Activated naive CD8-positive, alpha-beta T cell treated with anti-CD3 and anti-CD28 coated beads, Interleukin-2, amount 50 U/mL, for 24 hours (primary cell): ENCODE measurements at regions not wholly inside any gene's neighbourhood (a gene's known extent, or its start where the extent isn't known, plus 50 kb on each side); places are given as distances from the start of the nearest gene placed in this dataset.

Source experiments
- ATAC-seq: fragments of 150-1000 bp; cut with Tn5 transposase; one replicate; pipeline ENCODE4 v1.10.0; 2021
- DNase-seq: peaks from one replicate; pipeline ENCODE4 v3.0.0; 2021
- H3K27ac Mint-ChIP-seq: one replicate; pipeline ENCODE4 v1.8.0; 2021; ENCODE audit warnings: mild to moderate bottlenecking, mixed read lengths
- H3K27me3 Mint-ChIP-seq: one replicate; pipeline ENCODE4 v1.8.0; 2021; ENCODE audit warnings: mixed read lengths
- H3K36me3 Mint-ChIP-seq: one replicate; pipeline ENCODE4 v1.8.0; 2021; ENCODE audit warnings: low read depth, mixed read lengths
- H3K4me1 Mint-ChIP-seq: one replicate; pipeline ENCODE4 v1.8.0; 2021; ENCODE audit warnings: mixed read lengths
- H3K4me3 Mint-ChIP-seq: one replicate; pipeline ENCODE4 v1.8.0; 2021; ENCODE audit warnings: mild to moderate bottlenecking, moderate library complexity, mixed read lengths
- H3K9me3 Mint-ChIP-seq: one replicate; pipeline ENCODE4 v1.8.0; 2021; ENCODE audit warnings: mixed read lengths

DNA sequence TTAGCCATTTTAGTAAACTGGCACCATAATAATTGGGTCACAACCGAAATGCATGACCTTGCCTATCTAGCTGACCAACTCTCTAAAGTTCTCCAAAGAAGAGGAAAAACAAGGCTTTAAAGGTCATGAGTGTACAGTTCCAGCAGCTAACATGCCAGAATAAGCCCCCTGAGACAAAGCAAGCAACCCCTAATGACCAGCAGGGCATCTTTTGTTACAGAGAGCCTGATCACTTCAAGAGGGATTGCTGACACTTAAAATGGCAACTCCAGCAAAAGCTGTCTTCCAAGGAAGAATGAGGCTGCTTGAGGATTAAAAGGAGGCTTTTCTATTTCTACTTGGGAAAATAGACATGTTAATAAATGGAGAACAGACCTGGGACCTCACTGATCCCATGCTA lies 213.6 kb downstream of the CDC14C start:
- Mint-ChIP-seq H3K4me3 (no peak overlapping the region), H3K9me3 (no peaks in the 10 kb centered on the region), H3K27ac (no peak overlapping the region), H3K36me3 (no peaks in the 10 kb centered on the region), H3K27me3 (no peaks in the 10 kb centered on the region), H3K4me1 (no peaks in the 10 kb centered on the region)
- DNase-seq: no peak
- ATAC-seq: no peak

- ATAC-seq: no peak
- DNase-seq: no peak
- Mint-ChIP-seq H3K4me3 (no peak overlapping the region), H3K27me3 (peaks cover 2% of the 10 kb centered on the region), H3K36me3 (no peaks in the 10 kb centered on the region), H3K9me3 (peaks cover 10% of the 10 kb centered on the region), H3K4me1 (no peaks in the 10 kb centered on the region), H3K27ac (no peak overlapping the region)
These were observed 226.1 kb downstream of the CDC14C start for GRCh38 chr7:49150486-49150885.

DNA sequence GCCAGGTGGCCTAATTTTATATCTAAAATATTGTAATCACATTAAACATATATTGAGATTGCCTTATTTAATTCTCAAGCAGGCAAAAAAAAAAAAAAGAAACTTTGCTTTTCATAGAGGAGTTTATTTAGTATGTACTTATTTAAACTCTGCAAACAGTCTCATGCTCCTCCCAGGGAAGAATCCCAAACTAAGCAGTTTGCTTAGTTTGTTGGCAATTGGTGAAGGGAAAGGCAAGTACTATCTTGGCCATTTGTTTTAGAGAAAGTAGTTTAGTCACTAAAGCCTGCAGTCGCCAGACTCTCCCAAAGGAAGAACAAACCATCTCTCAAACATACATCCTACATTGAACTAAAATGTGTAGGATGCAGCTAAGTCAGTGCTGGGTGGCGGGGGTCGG lies 226.8 kb downstream of the CDC14C start:
- no peak overlapping the region for H3K4me3 Mint-ChIP-seq
- H3K4me1 Mint-ChIP-seq: no peaks in the 10 kb centered on the region
- DNase-seq (no peak), ATAC-seq (no peak)
- no peaks in the 10 kb centered on the region for H3K27me3 Mint-ChIP-seq
- no peak overlapping the region for H3K27ac Mint-ChIP-seq
- H3K9me3 Mint-ChIP-seq: peaks cover 10% of the 10 kb centered on the region
- no peaks in the 10 kb centered on the region for H3K36me3 Mint-ChIP-seq

- H3K36me3 Mint-ChIP-seq: no peaks in the 10 kb centered on the region
- no peaks in the 10 kb centered on the region for H3K27me3 Mint-ChIP-seq
- ATAC-seq (no peak), DNase-seq (no peak)
- peaks cover 3% of the 10 kb centered on the region for H3K9me3 Mint-ChIP-seq
- H3K4me3 Mint-ChIP-seq: no peak overlapping the region
- no peak overlapping the region for H3K27ac Mint-ChIP-seq
- no peaks in the 10 kb centered on the region for H3K4me1 Mint-ChIP-seq
These were observed 234.0 kb downstream of the CDC14C start for GRCh38 chr7:49158321-49158720.

DNA sequence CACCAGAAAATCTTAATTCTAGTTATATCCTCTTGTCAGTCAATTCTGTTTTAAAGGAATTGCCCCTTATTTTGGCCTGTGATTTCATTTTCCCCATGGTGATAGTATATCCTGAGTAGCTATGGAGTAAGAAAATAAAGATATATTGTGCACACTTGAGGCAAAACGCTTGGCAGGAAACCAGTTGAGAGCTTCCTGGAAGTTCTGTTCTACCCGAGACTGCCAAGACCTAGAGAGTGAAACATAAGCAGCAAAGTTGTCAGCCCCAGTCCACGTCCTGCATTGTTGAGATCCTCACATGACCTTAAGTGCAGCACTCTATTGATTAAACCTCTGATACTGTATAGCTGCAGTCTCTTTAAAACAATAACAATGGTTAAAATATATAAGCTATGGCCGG lies 235.2 kb downstream of the CDC14C start:
- peaks cover 3% of the 10 kb centered on the region for H3K9me3 Mint-ChIP-seq
- no peaks in the 10 kb centered on the region for H3K4me1 Mint-ChIP-seq
- H3K36me3 Mint-ChIP-seq: no peaks in the 10 kb centered on the region
- no peaks in the 10 kb centered on the region for H3K27me3 Mint-ChIP-seq
- ATAC-seq (no peak), DNase-seq (no peak)
- H3K4me3 Mint-ChIP-seq: no peak overlapping the region
- H3K27ac Mint-ChIP-seq: no peak overlapping the region

GRCh38 chr7:49166441-49166840 lies 242.1 kb downstream of the CDC14C start:
- Mint-ChIP-seq H3K9me3 (no peaks in the 10 kb centered on the region), H3K4me1 (no peaks in the 10 kb centered on the region), H3K4me3 (no peak overlapping the region), H3K27ac (no peak overlapping the region), H3K27me3 (no peaks in the 10 kb centered on the region), H3K36me3 (no peaks in the 10 kb centered on the region)
- DNase-seq: no peak
- no peak for ATAC-seq

- no peak for DNase-seq
- H3K9me3 Mint-ChIP-seq: peaks cover 4% of the 10 kb centered on the region
- ATAC-seq: no peak
- no peaks in the 10 kb centered on the region for H3K36me3 Mint-ChIP-seq
- no peaks in the 10 kb centered on the region for H3K27me3 Mint-ChIP-seq
- no peak overlapping the region for H3K27ac Mint-ChIP-seq
- H3K4me3 Mint-ChIP-seq: no peak overlapping the region
- H3K4me1 Mint-ChIP-seq: no peaks in the 10 kb centered on the region
These were observed 248.3 kb downstream of the CDC14C start for GRCh38 chr7:49172639-49173038.

DNA sequence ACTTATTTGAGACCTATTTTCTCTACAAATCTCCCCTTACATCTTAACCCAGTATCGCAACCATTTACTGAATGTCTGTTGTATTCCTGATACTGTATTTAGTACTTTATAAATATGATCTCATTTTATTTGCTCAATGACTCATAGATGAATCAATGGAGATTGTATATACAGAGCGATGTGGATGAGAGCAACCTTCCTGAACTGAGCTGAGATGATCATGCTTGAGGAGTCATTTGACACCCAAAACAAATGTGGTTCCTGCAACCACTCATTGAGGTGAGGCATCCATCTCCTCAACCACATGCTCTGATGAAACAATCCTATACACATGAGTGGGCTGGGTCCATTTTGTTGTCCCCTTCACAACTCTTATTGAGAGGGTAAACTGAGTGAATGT lies 250.0 kb downstream of the CDC14C start:
- peaks cover 8% of the 10 kb centered on the region for H3K9me3 Mint-ChIP-seq
- H3K27me3 Mint-ChIP-seq: no peaks in the 10 kb centered on the region
- no peaks in the 10 kb centered on the region for H3K4me1 Mint-ChIP-seq
- ATAC-seq (no peak), DNase-seq (no peak)
- no peak overlapping the region for H3K27ac Mint-ChIP-seq
- H3K36me3 Mint-ChIP-seq: no peaks in the 10 kb centered on the region
- H3K4me3 Mint-ChIP-seq: no peak overlapping the region

DNA sequence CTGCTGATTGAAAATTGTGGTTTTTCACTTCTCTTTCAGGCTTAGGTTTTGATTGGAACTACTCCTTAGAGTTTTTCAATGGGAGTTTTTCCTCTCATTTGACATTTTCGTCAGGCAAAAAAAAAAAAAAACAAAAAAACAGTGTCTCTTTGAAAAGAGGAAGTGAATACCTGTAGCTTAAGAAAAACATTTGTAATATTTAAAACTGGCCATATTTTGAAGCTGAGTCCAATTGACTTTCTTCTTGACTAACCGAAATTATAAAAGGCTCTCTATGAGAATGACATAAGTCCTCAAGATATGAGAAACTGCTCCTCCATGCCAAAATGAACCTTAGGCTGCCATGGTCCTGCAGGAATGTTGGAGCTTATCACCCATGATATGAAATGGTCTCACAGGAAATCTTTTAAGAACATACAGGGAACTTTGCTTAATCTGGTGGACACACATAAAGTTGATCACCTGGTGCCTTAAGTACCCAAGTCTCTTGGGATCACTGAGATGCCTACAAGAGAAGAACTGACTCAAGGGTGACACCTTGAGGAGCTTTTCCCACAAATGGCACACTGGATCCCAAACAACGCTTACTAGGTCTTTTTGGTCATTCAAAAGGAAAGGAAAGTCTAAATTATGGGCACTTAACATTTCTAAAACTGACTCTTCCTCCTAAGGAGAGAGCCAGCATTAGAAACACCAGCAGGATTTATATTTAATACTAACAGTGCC lies 263.4 kb downstream of the CDC14C start:
- no peak for ATAC-seq
- H3K27me3 Mint-ChIP-seq: no peaks in the 10 kb centered on the region
- H3K9me3 Mint-ChIP-seq: peaks cover 10% of the 10 kb centered on the region
- H3K36me3 Mint-ChIP-seq: no peaks in the 10 kb centered on the region
- DNase-seq: no peak
- no peak overlapping the region for H3K27ac Mint-ChIP-seq
- no peak overlapping the region for H3K4me3 Mint-ChIP-seq
- no peaks in the 10 kb centered on the region for H3K4me1 Mint-ChIP-seq

- H3K4me1 Mint-ChIP-seq: no peaks in the 10 kb centered on the region
- H3K27ac Mint-ChIP-seq: no peak overlapping the region
- no peaks in the 10 kb centered on the region for H3K36me3 Mint-ChIP-seq
- H3K27me3 Mint-ChIP-seq: no peaks in the 10 kb centered on the region
- no peak for ATAC-seq
- H3K4me3 Mint-ChIP-seq: no peak overlapping the region
- peaks cover 5% of the 10 kb centered on the region for H3K9me3 Mint-ChIP-seq
- no peak for DNase-seq
These were observed 304.2 kb downstream of the CDC14C start for GRCh38 chr7:49228426-49229098.

DNA sequence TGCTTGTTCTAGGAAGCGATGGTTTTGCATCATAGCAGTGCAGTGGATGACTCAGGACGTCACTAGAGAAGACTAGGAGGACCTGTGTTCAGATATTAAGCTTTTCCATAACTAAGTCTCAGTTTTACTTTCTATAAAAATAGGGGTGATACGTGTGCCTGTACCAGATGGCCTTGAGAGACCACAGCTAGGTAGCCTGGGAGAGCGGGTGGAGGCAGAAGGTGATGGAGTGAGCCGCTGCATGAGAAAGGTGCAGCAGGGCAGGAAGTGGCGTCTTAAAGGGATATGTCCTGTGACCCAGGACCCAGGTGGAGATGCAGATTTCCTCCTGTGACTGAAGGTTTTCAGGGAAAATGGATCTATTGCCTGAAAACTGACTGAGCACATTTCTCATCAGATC lies 304.9 kb downstream of the CDC14C start:
- peaks cover 5% of the 10 kb centered on the region for H3K9me3 Mint-ChIP-seq
- H3K4me1 Mint-ChIP-seq: no peaks in the 10 kb centered on the region
- no peak for ATAC-seq
- no peak overlapping the region for H3K27ac Mint-ChIP-seq
- no peak for DNase-seq
- H3K36me3 Mint-ChIP-seq: no peaks in the 10 kb centered on the region
- no peak overlapping the region for H3K4me3 Mint-ChIP-seq
- no peaks in the 10 kb centered on the region for H3K27me3 Mint-ChIP-seq

GRCh38 chr7:49243521-49243920 lies 319.2 kb downstream of the CDC14C start:
- peaks cover 18% of the 10 kb centered on the region for H3K9me3 Mint-ChIP-seq
- no peak overlapping the region for H3K4me3 Mint-ChIP-seq
- no peaks in the 10 kb centered on the region for H3K36me3 Mint-ChIP-seq
- no peaks in the 10 kb centered on the region for H3K27me3 Mint-ChIP-seq
- H3K27ac Mint-ChIP-seq: no peak overlapping the region
- ATAC-seq (no peak), DNase-seq (no peak)
- H3K4me1 Mint-ChIP-seq: no peaks in the 10 kb centered on the region

- no peaks in the 10 kb centered on the region for H3K36me3 Mint-ChIP-seq
- H3K4me1 Mint-ChIP-seq: no peaks in the 10 kb centered on the region
- peaks cover 8% of the 10 kb centered on the region for H3K9me3 Mint-ChIP-seq
- no peak for ATAC-seq
- no peak overlapping the region for H3K27ac Mint-ChIP-seq
- no peaks in the 10 kb centered on the region for H3K27me3 Mint-ChIP-seq
- no peak overlapping the region for H3K4me3 Mint-ChIP-seq
- no peak for DNase-seq
These were observed 320.2 kb downstream of the CDC14C start for GRCh38 chr7:49244543-49244942.

DNA sequence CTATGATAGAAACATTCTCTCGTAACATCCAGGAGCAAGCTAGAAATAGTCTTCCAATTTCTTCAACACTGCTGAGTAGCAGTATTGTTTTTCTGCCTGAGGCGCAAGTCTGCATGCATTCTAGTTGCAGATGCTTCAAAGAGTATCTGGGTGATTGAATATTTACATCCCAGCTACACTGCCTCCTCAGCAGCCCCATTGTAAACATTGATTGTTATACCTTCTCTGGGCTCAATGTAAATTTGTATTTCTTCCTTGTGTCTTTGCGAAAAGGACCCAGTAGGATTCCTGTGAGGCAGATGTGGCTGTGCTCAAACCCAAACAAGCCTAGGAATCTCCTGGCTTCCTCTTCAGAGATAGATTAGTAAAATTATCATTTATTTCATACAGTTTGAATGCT lies 320.7 kb downstream of the CDC14C start:
- Mint-ChIP-seq H3K27ac (no peak overlapping the region), H3K4me3 (no peak overlapping the region), H3K4me1 (no peaks in the 10 kb centered on the region), H3K27me3 (no peaks in the 10 kb centered on the region), H3K9me3 (peaks cover 6% of the 10 kb centered on the region), H3K36me3 (no peaks in the 10 kb centered on the region)
- DNase-seq (no peak), ATAC-seq (no peak)

GRCh38 chr7:49247759-49248158 lies 323.4 kb downstream of the CDC14C start:
- no peaks in the 10 kb centered on the region for H3K4me1 Mint-ChIP-seq
- H3K9me3 Mint-ChIP-seq: peaks cover 9% of the 10 kb centered on the region
- ATAC-seq: no peak
- no peak overlapping the region for H3K27ac Mint-ChIP-seq
- H3K27me3 Mint-ChIP-seq: no peaks in the 10 kb centered on the region
- H3K4me3 Mint-ChIP-seq: no peak overlapping the region
- no peak for DNase-seq
- no peaks in the 10 kb centered on the region for H3K36me3 Mint-ChIP-seq
